Liver (tissue), 8 donors: ENCODE measurements at regions not wholly inside any gene's neighbourhood (a gene's known extent, or its start where the extent isn't known, plus 50 kb on each side); places are given as distances from the start of the nearest gene placed in this dataset.

ENCODE experiments used
- DNase-seq: peaks from one replicate; pipeline ENCODE4 v3.0.0-alpha.2; 2017; ENCODE audit warnings: low spot score
- H3K27ac ChIP-seq, 2 donors: one replicate each; pipeline ENCODE4 v1.7.0; 2013; ENCODE audit warnings: inconsistent platforms in 2 of 2, low read length in 2 of 2, control low read depth in 1 of 2, low read depth in 1 of 2, mild to moderate bottlenecking in 1 of 2
- H3K27me3 ChIP-seq, 4 donors: one replicate each; pipeline versions ENCODE4 v1.6.1 to v1.7.0; 2013; ENCODE audit warnings: low read length in 3 of 4, inconsistent platforms in 1 of 4, mild to moderate bottlenecking in 1 of 4, moderate library complexity in 1 of 4; ENCODE audit not compliant: control insufficient read depth in 4 of 4, insufficient read depth in 4 of 4
- H3K36me3 ChIP-seq, 4 donors: one replicate each; pipeline versions ENCODE4 v1.6.1 to v1.7.0; 2013; ENCODE audit warnings: low read length in 3 of 4, mild to moderate bottlenecking in 3 of 4, low read depth in 1 of 4, moderate library complexity in 1 of 4; ENCODE audit not compliant: control insufficient read depth in 4 of 4, insufficient read depth in 3 of 4
- H3K4me1 ChIP-seq, 4 donors: one replicate each; pipeline versions ENCODE4 v1.6.1 to v1.7.0; 2013; ENCODE audit warnings: low read length in 3 of 4, mild to moderate bottlenecking in 3 of 4, moderate library complexity in 1 of 4; ENCODE audit not compliant: control insufficient read depth in 4 of 4, insufficient read depth in 4 of 4
- H3K4me3 ChIP-seq, 3 donors: one replicate each; pipeline versions ENCODE4 v1.6.1 to v1.7.0; 2013; ENCODE audit warnings: low read length in 3 of 3, control low read depth in 1 of 3, low read depth in 1 of 3, mild to moderate bottlenecking in 1 of 3
- H3K9ac ChIP-seq, 2 donors: one replicate each; pipeline ENCODE4 v1.7.0; 2013; ENCODE audit warnings: low read length in 2 of 2, mild to moderate bottlenecking in 2 of 2, moderate library complexity in 2 of 2, control low read depth in 1 of 2, low read depth in 1 of 2
- H3K9me3 ChIP-seq, 4 donors: one replicate each; pipeline versions ENCODE4 v1.6.1 to v1.7.0; 2013; ENCODE audit warnings: low read length in 3 of 4; ENCODE audit not compliant: control insufficient read depth in 4 of 4
- ATF3 ChIP-seq: IDR thresholded peaks from 2 replicates; pipeline ENCODE4 v1.6.1; 2016; ENCODE audit warnings: antibody characterized with exemption
- CTCF ChIP-seq: fragments of 150-350 bp; IDR thresholded peaks from 2 replicates; pipeline ENCODE4 v1.5.1; 2017; ENCODE audit warnings: improper control_type of control experiment, low read depth, low read length; ENCODE audit not compliant: missing input control
- EGR1 ChIP-seq, 2 donors: IDR thresholded peaks; 2 replicates each; pipeline ENCODE4 v1.6.1; 2016 to 2018; ENCODE audit warnings: antibody characterized with exemption in 2 of 2, low read depth in 2 of 2
- FOXA1 ChIP-seq: IDR thresholded peaks from 2 replicates; pipeline ENCODE4 v1.6.1; 2016; ENCODE audit warnings: antibody characterized with exemption
- FOXA2 ChIP-seq: IDR thresholded peaks from 2 replicates; pipeline ENCODE4 v1.6.1; 2016; ENCODE audit warnings: antibody characterized with exemption
- GABPA ChIP-seq, 2 donors: IDR thresholded peaks in 1 of 2; conservative IDR thresholded peaks in 1 of 2; 2 replicates each; pipeline ENCODE4 v1.6.1; 2016; ENCODE audit warnings: antibody characterized with exemption in 2 of 2, mild to moderate bottlenecking in 1 of 2, moderate library complexity in 1 of 2
- HNF4A ChIP-seq, 2 donors: conservative IDR thresholded peaks; 2 replicates each; pipeline ENCODE4 v1.6.1; 2016; ENCODE audit warnings: antibody characterized with exemption in 2 of 2, mild to moderate bottlenecking in 2 of 2
- HNF4G ChIP-seq: IDR thresholded peaks from 2 replicates; pipeline ENCODE4 v1.6.1; 2016; ENCODE audit warnings: antibody characterized with exemption
- JUND ChIP-seq, 2 donors: IDR thresholded peaks; 2 replicates each; pipeline ENCODE4 v1.6.1; 2016; ENCODE audit warnings: antibody characterized with exemption in 2 of 2
- MAX ChIP-seq: IDR thresholded peaks from 2 replicates; pipeline ENCODE4 v1.6.1; 2016; ENCODE audit warnings: antibody characterized with exemption
- NR2F2 ChIP-seq: IDR thresholded peaks from 2 replicates; pipeline ENCODE4 v1.6.1; 2016; ENCODE audit warnings: antibody characterized with exemption
- RAD21 ChIP-seq, 2 donors: IDR thresholded peaks; 2 replicates each; pipeline ENCODE4 v1.6.1; 2016; ENCODE audit warnings: antibody characterized with exemption in 2 of 2, mild to moderate bottlenecking in 2 of 2
- REST ChIP-seq: IDR thresholded peaks from 2 replicates; pipeline ENCODE4 v1.6.1; 2016; ENCODE audit warnings: antibody characterized with exemption, mild to moderate bottlenecking
- RXRA ChIP-seq, 2 donors: IDR thresholded peaks; 2 replicates each; pipeline ENCODE4 v1.6.1; 2017 to 2018; ENCODE audit warnings: antibody characterized with exemption in 2 of 2, mild to moderate bottlenecking in 1 of 2
- SP1 ChIP-seq: IDR thresholded peaks from 2 replicates; pipeline ENCODE4 v1.6.1; 2018; ENCODE audit warnings: antibody characterized with exemption, mild to moderate bottlenecking
- TAF1 ChIP-seq: conservative IDR thresholded peaks from 2 replicates; pipeline ENCODE4 v1.6.1; 2016; ENCODE audit warnings: antibody characterized with exemption, mild to moderate bottlenecking
- ZBTB33 ChIP-seq: IDR thresholded peaks from 2 replicates; pipeline ENCODE4 v1.6.1; 2016; ENCODE audit warnings: antibody characterized with exemption
- WGBS: extraction: QIAGEN DNeasy Blood & Tissue Kit; methylation state at CpG from one replicate; pipeline ENCODE4 v1.1.7; 2013; 5-methylcytosine and 5-hydroxymethylcytosine counted together
- donor health status: healthy.
- donor health status: healthy.
- donor health status: healthy.
- donor health status: healthy.
- donor health status: healthy.

- 85% methylated on average over 1 of the region's 1 CpG for WGBS
- Histone ChIP-seq H3K27me3 (no peaks in the 10 kb centered on the region), H3K9me3 (no peaks in the 10 kb centered on the region), H3K4me3 (no peak overlapping the region), H3K27ac (no peak overlapping the region), H3K36me3 (no peaks in the 10 kb centered on the region), H3K9ac (no peak overlapping the region), H3K4me1 (no peaks in the 10 kb centered on the region)
- no peak for TF ChIP-seq ZBTB33
- DNase-seq: no peak
These were observed 187.2 kb downstream of the TXNL1 start for GRCh38 chr18:56451188-56451587.

- Histone ChIP-seq H3K27me3 (no peaks in the 10 kb centered on the region), H3K9me3 (no peaks in the 10 kb centered on the region), H3K9ac (no peak overlapping the region), H3K4me1 (no peaks in the 10 kb centered on the region), H3K36me3 (no peaks in the 10 kb centered on the region), H3K4me3 (no peak overlapping the region), H3K27ac (no peak overlapping the region)
- no peak for TF ChIP-seq MAX
- 76% methylated on average over 5 of the region's 5 CpGs for WGBS
- DNase-seq: no peak
These were observed 189.6 kb downstream of the TXNL1 start for GRCh38 chr18:56448751-56449150.

GRCh38 chr18:56445422-56445821 lies 193.0 kb downstream of the TXNL1 start:
- DNase-seq: no peak
- Histone ChIP-seq H3K9ac (no peak overlapping the region), H3K36me3 (no peaks in the 10 kb centered on the region), H3K4me3 (no peak overlapping the region), H3K27ac (no peak overlapping the region), H3K9me3 (no peaks in the 10 kb centered on the region), H3K4me1 (no peaks in the 10 kb centered on the region), H3K27me3 (no peaks in the 10 kb centered on the region)
- WGBS: 84% methylated on average over 6 of the region's 6 CpGs
- TF ChIP-seq EGR1 (IDR thresholded peaks at IDR 0.05; ENCODE audit: low read depth in 2 of 2): no peak
- no peak for TF ChIP-seq REST
- no peak for TF ChIP-seq NR2F2
- no peak for TF ChIP-seq SP1
- TF ChIP-seq FOXA1: no peak
- TF ChIP-seq CTCF: no peak
- TF ChIP-seq HNF4A (conservative IDR thresholded peaks at IDR 0.05): no peak
- TF ChIP-seq GABPA (IDR thresholded peaks at IDR 0.05 in 1 of 2, conservative IDR thresholded peaks at IDR 0.05 in 1 of 2): no peak
- no peak for TF ChIP-seq JUND (IDR thresholded peaks at IDR 0.05)
- no peak for TF ChIP-seq HNF4G
- TF ChIP-seq RAD21 (IDR thresholded peaks at IDR 0.05): no peak
- no peak for TF ChIP-seq RXRA (IDR thresholded peaks at IDR 0.05)
- no peak for TF ChIP-seq MAX
- TF ChIP-seq FOXA2: no peak
- TF ChIP-seq TAF1: no peak
- TF ChIP-seq ATF3: no peak
